Smooth muscle cell (in vitro differentiated cells): ENCODE measurements at regions not wholly inside any gene's neighbourhood (a gene's known extent, or its start where the extent isn't known, plus 50 kb on each side); places are given as distances from the start of the nearest gene placed in this dataset.
"Not testable (repeated sequence)": the region's sequence is repeated elsewhere in the genome, so short reads cannot be mapped to it uniquely, and the experiment has no call there.

ENCODE experiments used
- DNase-seq: peaks from one replicate; lab custom pipeline; 2025; ENCODE audit not compliant: unreplicated experiment; lab: John Stamatoyannopoulos, UW
- H2AFZ ChIP-seq: fragments of 200-600 bp; sonication (generic); 2 replicates; pipeline ENCODE4 v1.6.0; 2016; ENCODE audit warnings: antibody characterized with exemption, low read depth, mild to moderate bottlenecking
- H3F3A ChIP-seq: fragments of 200-600 bp; sonication (generic); 2 replicates; pipeline ENCODE4 v1.6.0; 2017; ENCODE audit warnings: antibody characterized with exemption, low read depth
- H3K27ac ChIP-seq: fragments of 200-600 bp; sonication (generic); 2 replicates; pipeline ENCODE4 v1.5.1; 2016; ENCODE audit warnings: low read depth, mild to moderate bottlenecking
- H3K27me3 ChIP-seq: fragments of 200-600 bp; sonication (generic); 2 replicates; pipeline ENCODE4 v1.6.1; 2016; ENCODE audit warnings: low read depth, mild to moderate bottlenecking
- H3K36me3 ChIP-seq: fragments of 200-600 bp; sonication (generic); 2 replicates; pipeline ENCODE4 v1.5.1; 2016; ENCODE audit warnings: low read depth
- H3K4me1 ChIP-seq: fragments of 200-600 bp; sonication (generic); 2 replicates; pipeline ENCODE4 v1.5.1; 2016; ENCODE audit warnings: low read depth
- H3K4me2 ChIP-seq: fragments of 200-600 bp; sonication (generic); 2 replicates; pipeline ENCODE4 v1.6.0; 2016; ENCODE audit warnings: mild to moderate bottlenecking
- H3K4me3 ChIP-seq: fragments of 200-600 bp; sonication (generic); 2 replicates; pipeline ENCODE4 v1.5.1; 2016; ENCODE audit warnings: mild to moderate bottlenecking
- H3K79me2 ChIP-seq: fragments of 200-600 bp; sonication (generic); 2 replicates; pipeline ENCODE4 v1.6.0; 2016; ENCODE audit warnings: low read depth, mild to moderate bottlenecking
- H3K9ac ChIP-seq: fragments of 200-600 bp; sonication (generic); 2 replicates; pipeline ENCODE4 v1.6.0; 2016; ENCODE audit warnings: low read depth
- H3K9me3 ChIP-seq: fragments of 200-600 bp; sonication (generic); replicated peaks from 2 replicates; pipeline ENCODE4 v1.5.1; 2016; ENCODE audit warnings: low read depth
- H4K20me1 ChIP-seq: fragments of 200-600 bp; sonication (generic); 2 replicates; pipeline ENCODE4 v1.6.0; 2016; ENCODE audit warnings: low read depth
- CTCF ChIP-seq: fragments of 200-600 bp; sonication (generic); IDR thresholded peaks from 2 replicates; pipeline ENCODE4 v1.5.1; 2017; ENCODE audit warnings: borderline replicate concordance, mild to moderate bottlenecking, antibody characterized with exemption; ENCODE audit not compliant: insufficient read depth, poor library complexity, severe bottlenecking
- WGBS: methylation state at CpG from one replicate; pipeline ENCODE4 v1.1.7; 2016; ENCODE audit warnings: low lambda C conversion rate; 5-methylcytosine and 5-hydroxymethylcytosine counted together

DNA sequence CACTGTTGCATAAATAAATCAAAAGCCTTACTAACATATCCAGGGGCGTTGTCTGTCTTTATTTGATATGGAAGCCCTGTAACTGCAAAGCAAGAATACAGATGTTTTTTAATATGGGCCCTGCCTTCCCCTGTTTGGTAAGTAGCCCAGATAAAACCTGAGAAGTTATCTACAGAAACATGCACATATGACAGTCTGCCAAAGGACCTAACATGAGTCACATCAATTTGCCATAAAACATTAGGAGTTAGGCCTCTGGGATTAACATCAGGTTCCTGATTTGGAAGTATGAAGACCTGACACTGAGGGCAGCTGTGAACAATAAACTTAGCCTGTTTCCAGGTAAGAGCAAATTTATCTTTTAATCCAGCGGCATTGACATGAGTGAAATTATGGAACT lies 1588.8 kb downstream of the REEP3 start:
- no peaks in the 10 kb centered on the region for H4K20me1 ChIP-seq
- H3K4me3 ChIP-seq, result no peak overlapping the region
- H3K9me3 ChIP-seq, result no peaks in the 10 kb centered on the region
- no peaks in the 10 kb centered on the region for H3K4me1 ChIP-seq
- H3K4me2 ChIP-seq, result no peak overlapping the region
- H3F3A ChIP-seq, result no peaks in the 10 kb centered on the region
- no peaks in the 10 kb centered on the region for H3K27me3 ChIP-seq
- no peak for DNase-seq
- H2AFZ ChIP-seq, result no peak overlapping the region
- H3K27ac ChIP-seq, result no peak overlapping the region
- no peaks in the 10 kb centered on the region for H3K79me2 ChIP-seq
- no peak overlapping the region for H3K9ac ChIP-seq
- no peak for TF ChIP-seq CTCF
- no peaks in the 10 kb centered on the region for H3K36me3 ChIP-seq
- 93% methylated on average over 2 of the region's 2 CpGs for WGBS

GRCh38 chr10:65111059-65111458 lies 1589.9 kb downstream of the REEP3 start:
- H3K9me3 ChIP-seq, H3K27ac ChIP-seq, H3K36me3 ChIP-seq, H3K4me3 ChIP-seq, H2AFZ ChIP-seq, DNase-seq, H4K20me1 ChIP-seq, H3K9ac ChIP-seq, H3K4me2 ChIP-seq, H3K27me3 ChIP-seq, H3F3A ChIP-seq, H3K4me1 ChIP-seq, H3K79me2 ChIP-seq: not testable (repeated sequence)
- 74% methylated on average over 6 of the region's 6 CpGs for WGBS

DNA sequence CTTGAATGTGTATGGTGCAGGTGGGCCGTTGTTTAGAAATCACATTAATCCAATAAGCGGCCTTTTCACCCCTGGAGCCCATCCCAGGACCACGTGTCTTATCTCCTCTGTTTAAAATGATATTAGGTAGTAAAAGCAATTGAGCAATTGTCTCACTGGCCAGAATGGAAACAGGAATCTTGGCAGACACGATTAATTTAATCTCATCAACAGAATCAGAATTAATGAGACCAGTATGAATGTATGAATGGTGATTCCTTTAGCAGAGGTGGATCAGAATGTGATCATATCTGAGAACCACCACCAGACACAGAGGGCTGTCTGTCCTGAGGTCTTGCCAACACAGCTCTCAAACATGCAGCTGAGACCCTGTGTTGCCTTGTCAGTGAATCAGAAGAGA lies 1591.4 kb downstream of the REEP3 start:
- no peaks in the 10 kb centered on the region for H4K20me1 ChIP-seq
- no peak overlapping the region for H3K4me2 ChIP-seq
- no peak overlapping the region for H3K4me3 ChIP-seq
- TF ChIP-seq CTCF, result no peak
- WGBS, result 87% methylated on average over 4 of the region's 4 CpGs
- no peaks in the 10 kb centered on the region for H3F3A ChIP-seq
- H3K9me3 ChIP-seq, result no peaks in the 10 kb centered on the region
- DNase-seq, result no peak
- H3K4me1 ChIP-seq, result no peaks in the 10 kb centered on the region
- no peaks in the 10 kb centered on the region for H3K79me2 ChIP-seq
- H3K9ac ChIP-seq, result no peak overlapping the region
- H3K27ac ChIP-seq, result no peak overlapping the region
- no peaks in the 10 kb centered on the region for H3K36me3 ChIP-seq
- H2AFZ ChIP-seq, result no peak overlapping the region
- no peaks in the 10 kb centered on the region for H3K27me3 ChIP-seq

GRCh38 chr10:65123120-65123519 lies 1601.9 kb downstream of the REEP3 start:
- H2AFZ ChIP-seq, result no peak overlapping the region
- no peaks in the 10 kb centered on the region for H3K9me3 ChIP-seq
- H4K20me1 ChIP-seq, result no peaks in the 10 kb centered on the region
- no peaks in the 10 kb centered on the region for H3K36me3 ChIP-seq
- DNase-seq, result no peak
- no peaks in the 10 kb centered on the region for H3F3A ChIP-seq
- H3K9ac ChIP-seq, result no peak overlapping the region
- no peaks in the 10 kb centered on the region for H3K27me3 ChIP-seq
- no peak for TF ChIP-seq CTCF
- H3K79me2 ChIP-seq, result no peaks in the 10 kb centered on the region
- WGBS, result 100% methylated on average over 1 of the region's 1 CpG
- H3K4me1 ChIP-seq, result no peaks in the 10 kb centered on the region
- no peak overlapping the region for H3K4me2 ChIP-seq
- H3K27ac ChIP-seq, result no peak overlapping the region
- no peak overlapping the region for H3K4me3 ChIP-seq
